GM12872 (cell line): ENCODE measurements at regions not wholly inside any gene's neighbourhood (a gene's known extent, or its start where the extent isn't known, plus 50 kb on each side); places are given as distances from the start of the nearest gene placed in this dataset.

Experiments
- TF ChIP-seq, protein P1 (sequence below): IDR thresholded peaks from 3 replicates; pipeline ENCODE4 v1.5.1; 2011; ENCODE audit warnings: low read depth, mild to moderate bottlenecking, low read length, moderate library complexity; ENCODE audit not compliant: insufficient read depth

DNA sequence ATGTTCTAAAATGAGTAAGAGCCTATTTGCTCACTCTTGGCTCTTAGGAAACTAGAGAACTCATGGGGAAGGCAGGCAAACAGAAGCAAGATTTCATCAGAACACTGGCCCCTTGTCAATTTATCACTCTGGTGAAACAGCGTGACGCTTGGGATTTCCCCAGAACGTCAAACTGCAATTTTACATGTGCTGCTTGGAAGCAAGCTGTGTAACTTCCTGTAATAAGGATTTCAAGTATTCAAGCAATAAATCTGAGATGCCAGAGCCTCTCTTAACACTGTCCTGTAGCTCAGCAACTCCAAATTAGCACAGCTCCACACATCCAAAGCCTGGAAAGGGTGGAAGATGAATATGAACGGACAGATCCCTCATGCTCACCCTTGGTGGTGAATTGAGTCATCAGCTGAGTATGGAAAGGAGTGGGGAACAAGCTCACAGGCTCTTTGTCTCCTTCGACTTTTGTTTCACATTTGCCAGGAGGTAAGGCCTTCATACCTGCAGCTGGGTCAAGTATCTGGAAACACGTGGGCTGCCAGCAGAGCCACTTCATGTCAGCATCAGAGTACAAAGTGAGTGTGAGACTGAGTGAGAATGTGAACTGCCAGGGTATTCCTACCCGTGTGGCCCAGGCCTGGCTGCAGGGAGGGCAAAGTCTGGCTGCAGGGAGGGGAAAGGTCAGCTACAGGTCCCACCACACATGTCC, 140.4 kb upstream of the NAMPT start:
- TF ChIP-seq, protein P1, sequence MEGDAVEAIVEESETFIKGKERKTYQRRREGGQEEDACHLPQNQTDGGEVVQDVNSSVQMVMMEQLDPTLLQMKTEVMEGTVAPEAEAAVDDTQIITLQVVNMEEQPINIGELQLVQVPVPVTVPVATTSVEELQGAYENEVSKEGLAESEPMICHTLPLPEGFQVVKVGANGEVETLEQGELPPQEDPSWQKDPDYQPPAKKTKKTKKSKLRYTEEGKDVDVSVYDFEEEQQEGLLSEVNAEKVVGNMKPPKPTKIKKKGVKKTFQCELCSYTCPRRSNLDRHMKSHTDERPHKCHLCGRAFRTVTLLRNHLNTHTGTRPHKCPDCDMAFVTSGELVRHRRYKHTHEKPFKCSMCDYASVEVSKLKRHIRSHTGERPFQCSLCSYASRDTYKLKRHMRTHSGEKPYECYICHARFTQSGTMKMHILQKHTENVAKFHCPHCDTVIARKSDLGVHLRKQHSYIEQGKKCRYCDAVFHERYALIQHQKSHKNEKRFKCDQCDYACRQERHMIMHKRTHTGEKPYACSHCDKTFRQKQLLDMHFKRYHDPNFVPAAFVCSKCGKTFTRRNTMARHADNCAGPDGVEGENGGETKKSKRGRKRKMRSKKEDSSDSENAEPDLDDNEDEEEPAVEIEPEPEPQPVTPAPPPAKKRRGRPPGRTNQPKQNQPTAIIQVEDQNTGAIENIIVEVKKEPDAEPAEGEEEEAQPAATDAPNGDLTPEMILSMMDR = no peak

- TF ChIP-seq, protein P1 = no peak
Measured at GRCh38 chr7:106424476-106425016, 139.8 kb upstream of the NAMPT start.

DNA sequence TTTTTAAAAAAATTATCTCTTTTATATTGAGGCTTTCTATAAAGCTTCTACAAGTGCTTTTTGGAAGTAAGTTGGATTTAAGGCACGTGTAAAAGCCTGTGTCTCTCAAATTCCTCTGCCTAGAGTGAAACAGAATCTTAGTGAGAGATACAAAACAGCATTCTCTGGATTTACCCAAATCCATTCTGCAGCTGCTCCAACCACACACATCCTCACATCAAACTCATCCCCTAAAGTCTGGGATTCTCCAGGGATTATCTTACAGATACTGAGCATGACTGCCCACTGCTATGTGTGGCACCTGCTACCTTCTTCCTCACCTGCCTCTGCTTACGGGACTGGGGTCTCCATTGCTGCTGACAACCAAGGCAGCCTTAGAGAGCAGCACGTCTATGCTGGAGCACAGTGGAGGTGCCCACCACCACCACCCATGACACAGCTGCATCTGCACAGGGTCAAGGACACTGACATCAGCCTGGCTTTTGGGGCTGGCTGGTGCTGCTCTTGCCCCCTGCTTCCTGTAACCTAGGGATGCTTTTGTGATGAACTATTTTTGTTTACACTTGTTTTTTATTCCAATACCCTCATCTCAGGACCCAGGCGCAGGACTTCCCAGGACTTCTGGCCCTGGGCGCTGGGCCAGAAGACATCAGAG, 139.2 kb upstream of the NAMPT start:
- TF ChIP-seq, protein P1 = no peak

DNA sequence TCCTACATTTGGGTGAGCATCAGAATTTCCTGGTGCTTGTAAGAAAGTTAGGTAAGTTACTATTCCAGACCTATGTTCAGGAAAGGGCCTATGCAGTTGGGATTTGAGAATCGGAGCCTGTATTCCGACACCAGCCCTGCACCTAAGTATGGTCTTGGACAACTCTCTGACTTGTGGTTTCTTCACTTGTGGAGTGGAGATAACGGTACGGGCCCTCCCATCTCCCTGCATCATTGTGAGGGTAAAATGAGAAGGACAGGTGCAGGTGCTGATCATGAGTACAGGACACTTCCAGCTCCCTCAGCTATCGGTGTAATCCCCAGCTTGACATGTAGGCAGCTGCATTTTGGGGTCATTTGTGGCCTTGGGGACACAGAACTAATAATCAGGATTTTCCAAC, 138.3 kb upstream of the NAMPT start:
- TF ChIP-seq, protein P1 = no peak

GRCh38 chr7:106421181-106421762, 136.5 kb upstream of the NAMPT start:
- TF ChIP-seq, protein P1 = no peak

GRCh38 chr7:106420736-106421135, 136.0 kb upstream of the NAMPT start:
- TF ChIP-seq, protein P1 = no peak

DNA sequence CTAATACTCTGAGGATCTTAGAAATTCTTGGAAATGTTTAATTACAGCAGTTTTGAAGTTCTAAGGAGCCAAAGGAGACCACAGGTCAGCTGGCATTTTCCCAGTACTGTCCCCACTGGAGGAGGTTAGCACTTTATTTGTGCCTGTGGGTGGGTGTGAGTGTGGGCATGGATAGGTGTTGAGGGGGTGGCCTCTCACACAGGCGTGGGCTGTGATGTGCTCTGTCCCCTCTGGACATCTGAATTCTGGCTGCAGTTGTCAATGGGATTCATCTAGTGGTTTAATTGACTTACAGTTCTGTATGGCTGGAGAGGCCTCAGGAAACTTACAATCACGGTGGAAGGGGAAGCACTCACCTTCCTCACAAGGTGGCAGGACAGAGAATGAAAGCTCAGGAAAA, 135.4 kb upstream of the NAMPT start:
- TF ChIP-seq, protein P1 = no peak
